Testis (tissue), 2 donors: ENCODE measurements at regions not wholly inside any gene's neighbourhood (a gene's known extent, or its start where the extent isn't known, plus 50 kb on each side); places are given as distances from the start of the nearest gene placed in this dataset.
A peak's percentile ranks its signal among the peaks of the same experiment; 100 is the strongest.

Source experiments
- DNase-seq: peaks from one replicate; pipeline ENCODE4 v3.0.0-alpha.2; 2019
- H3K27ac ChIP-seq, 2 donors: fragments of 200-600 bp; sonication (generic); one replicate each; pipeline ENCODE4 v1.5.1; 2019
- H3K27me3 ChIP-seq: fragments of 200-600 bp; sonication (generic); one replicate; pipeline ENCODE4 v1.5.1; 2019
- H3K36me3 ChIP-seq: fragments of 200-600 bp; sonication (generic); one replicate; pipeline ENCODE4 v1.5.1; 2017; ENCODE audit warnings: low read depth; ENCODE audit errors: missing control alignments
- H3K4me1 ChIP-seq: fragments of 200-600 bp; sonication (generic); one replicate; pipeline ENCODE4 v1.5.1; 2019
- H3K4me3 ChIP-seq, 2 donors: fragments of 200-600 bp; sonication (generic); one replicate each; pipeline ENCODE4 v1.5.1; 2017 to 2019
- H3K9me3 ChIP-seq: fragments of 200-600 bp; sonication (generic); one replicate; pipeline ENCODE4 v1.5.1; 2017
- CTCF ChIP-seq, 3 experiments: fragments of 450-650 bp in 2 of 3; fragments of 200-600 bp in 1 of 3; sonication (generic) in 1 of 3; IDR thresholded peaks; one replicate each; pipeline ENCODE4 v1.5.1; 2016 to 2019; ENCODE audit warnings: antibody characterized with exemption in 3 of 3, mild to moderate bottlenecking in 2 of 3, moderate library complexity in 1 of 3
- POLR2A ChIP-seq: fragments of 450-650 bp; IDR thresholded peaks from one replicate; pipeline ENCODE4 v1.6.1; 2017; ENCODE audit warnings: antibody characterized with exemption, mild to moderate bottlenecking, moderate library complexity
- WGBS, 2 donors: methylation state at CpG; one replicate each; pipeline ENCODE4 v1.1.5; 2018; 5-methylcytosine and 5-hydroxymethylcytosine counted together
- intact Hi-C: fragments of 100-400 bp; cut with DNase I; formaldehyde crosslinking; loops from one replicate; pipeline ENCODE4 v1.15.1; 2023; ENCODE audit warnings: low total_unique reads

GRCh38 chr4:25500626-25501316 lies 123.7 kb downstream of the ANAPC4 start:
- no peaks in the 10 kb centered on the region for H3K36me3 ChIP-seq
- intact Hi-C loops: no loop called here

GRCh38 chr4:25502115-25502514 lies 125.1 kb downstream of the ANAPC4 start:
- Histone ChIP-seq H3K9me3 (no peaks in the 10 kb centered on the region), H3K27me3 (no peaks in the 10 kb centered on the region), H3K27ac (no peak overlapping the region), H3K4me1 (no peaks in the 10 kb centered on the region), H3K4me3 (no peak overlapping the region), H3K36me3 (no peaks in the 10 kb centered on the region)
- no peak for TF ChIP-seq CTCF (IDR thresholded peaks at IDR 0.05)
- no peak for TF ChIP-seq POLR2A
- DNase-seq: no peak
- intact Hi-C loops: no loop called here
- WGBS, 2 donors: 86 to 94% methylated on average over 4 of the region's 4 CpGs

More at GRCh38 chr4:25500626-25501316, 123.7 kb downstream of the ANAPC4 start:
- DNase-seq: no peak
- H3K27ac ChIP-seq: no peak overlapping the region
- no peaks in the 10 kb centered on the region for H3K27me3 ChIP-seq
- H3K9me3 ChIP-seq: no peaks in the 10 kb centered on the region
- no peaks in the 10 kb centered on the region for H3K4me1 ChIP-seq
- TF ChIP-seq CTCF (IDR thresholded peaks at IDR 0.05): no peak
- TF ChIP-seq POLR2A: no peak
- WGBS, 2 donors: 46 to 77% methylated on average over 4 to 9 of the region's 9 CpGs
- H3K4me3 ChIP-seq: no peak overlapping the region

GRCh38 chr4:25503779-25504178 lies 126.7 kb downstream of the ANAPC4 start:
- no peaks in the 10 kb centered on the region for H3K9me3 ChIP-seq
- H3K27ac ChIP-seq: no peak overlapping the region
- WGBS, 2 donors: 92 to 96% methylated on average over 2 of the region's 2 CpGs
- H3K27me3 ChIP-seq: no peaks in the 10 kb centered on the region
- H3K36me3 ChIP-seq: no peaks in the 10 kb centered on the region
- no peaks in the 10 kb centered on the region for H3K4me1 ChIP-seq
- intact Hi-C loops: no loop called here
- TF ChIP-seq POLR2A (no peak), CTCF (IDR thresholded peaks at IDR 0.05) (no peak)
- DNase-seq: no peak
- no peak overlapping the region for H3K4me3 ChIP-seq

GRCh38 chr4:25504932-25505636 lies 128.0 kb downstream of the ANAPC4 start:
- 81 to 92% methylated on average over 35 to 74 of the region's 74 CpGs for WGBS, 2 donors
- intact Hi-C loops: no loop called here
- Histone ChIP-seq H3K9me3 (no peaks in the 10 kb centered on the region), H3K27ac (no peak overlapping the region), H3K36me3 (no peaks in the 10 kb centered on the region), H3K4me1 (no peaks in the 10 kb centered on the region), H3K4me3 (peak overlapping the region; percentile 46 to 58), H3K27me3 (no peaks in the 10 kb centered on the region)
- DNase-seq: peak; percentile 74
- TF ChIP-seq CTCF (IDR thresholded peaks at IDR 0.05) (no peak), POLR2A (no peak)

DNA sequence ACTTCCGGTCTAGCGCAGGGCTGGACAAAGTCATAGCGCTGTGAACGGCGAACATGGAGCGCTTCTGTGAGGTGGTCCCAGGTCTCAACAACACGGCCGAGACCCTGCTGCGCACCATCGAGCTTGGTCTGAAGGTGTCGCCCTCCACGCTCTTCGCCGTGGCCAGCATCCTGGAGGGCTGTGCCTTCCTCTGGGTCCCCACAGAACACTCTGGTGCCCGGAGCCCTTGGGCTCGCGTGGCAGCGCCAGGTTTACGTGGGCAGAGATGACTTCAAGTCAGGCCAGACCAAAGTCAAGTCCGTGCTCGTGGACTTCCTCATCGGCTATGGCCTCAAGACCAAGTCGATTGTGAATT lies 128.6 kb downstream of the ANAPC4 start:
- TF ChIP-seq POLR2A (no peak), CTCF (IDR thresholded peaks at IDR 0.05) (no peak)
- no peaks in the 10 kb centered on the region for H3K4me1 ChIP-seq
- 75 to 76% methylated on average over 17 of the region's 23 CpGs for WGBS, 2 donors
- H3K27me3 ChIP-seq: no peaks in the 10 kb centered on the region
- no peaks in the 10 kb centered on the region for H3K9me3 ChIP-seq
- no peak overlapping the region for H3K27ac ChIP-seq
- H3K36me3 ChIP-seq: no peaks in the 10 kb centered on the region
- peak overlapping the region; percentile 46 to 58 for H3K4me3 ChIP-seq
- intact Hi-C loops: no loop called here
- no peak for DNase-seq
